HEK293 (cell line): ENCODE measurements at regions not wholly inside any gene's neighbourhood (a gene's known extent, or its start where the extent isn't known, plus 50 kb on each side); places are given as distances from the start of the nearest gene placed in this dataset.

Experiments used
- CTCF ChIP-seq: fragments of 450-650 bp; formaldehyde crosslinking; IDR thresholded peaks from 2 replicates; pipeline ENCODE4 v1.5.1; 2016; ENCODE audit warnings: missing biosample characterization, missing genetic modification characterization
- ZBTB1 ChIP-seq: fragments of 450-650 bp; formaldehyde crosslinking; IDR thresholded peaks from 2 replicates; pipeline ENCODE4 v1.5.1; 2016; ENCODE audit warnings: missing biosample characterization, missing genetic modification characterization
- ZBTB7A ChIP-seq: fragments of 450-650 bp; formaldehyde crosslinking; IDR thresholded peaks from 2 replicates; pipeline ENCODE4 v1.5.1; 2016; ENCODE audit warnings: low read depth, missing biosample characterization, missing genetic modification characterization
- ZNF416 ChIP-seq: fragments of 450-650 bp; formaldehyde crosslinking; IDR thresholded peaks from 2 replicates; pipeline ENCODE4 v1.5.1; 2016; ENCODE audit warnings: missing biosample characterization, missing genetic modification characterization
- ZNF704 ChIP-seq: fragments of 450-650 bp; formaldehyde crosslinking; IDR thresholded peaks from 2 replicates; pipeline ENCODE4 v1.5.1; 2016; ENCODE audit warnings: missing biosample characterization, missing genetic modification characterization

GRCh38 chr15:95845862-95846515 is 484.5 kb upstream of the NR2F2 start:
- TF ChIP-seq ZNF416 (tag by site-specific recombination) (no peak), ZBTB1 (tag by site-specific recombination) (no peak), ZNF704 (no peak), ZBTB7A (no peak), CTCF (no peak)
